Large intestine (tissue), 3 donors: ENCODE measurements at regions not wholly inside any gene's neighbourhood (a gene's known extent, or its start where the extent isn't known, plus 50 kb on each side); places are given as distances from the start of the nearest gene placed in this dataset.

Experiments used
- DNase-seq, 2 donors: peaks; one replicate each; pipeline versions ENCODE4 v3.0.0 to v3.0.0-alpha.2; 2013
- H3K27ac ChIP-seq: one replicate; pipeline ENCODE4 v1.5.1; 2013; ENCODE audit warnings: low read length
- H3K27me3 ChIP-seq: 2 replicates; pipeline ENCODE4 v1.6.1; 2013; ENCODE audit warnings: low read length; ENCODE audit not compliant: control insufficient read depth, insufficient read depth
- H3K36me3 ChIP-seq: 2 replicates; pipeline ENCODE4 v1.6.1; 2013; ENCODE audit warnings: low read length; ENCODE audit not compliant: control insufficient read depth, insufficient read depth
- H3K4me1 ChIP-seq: one replicate; pipeline ENCODE4 v1.6.1; 2013; ENCODE audit warnings: low read length; ENCODE audit not compliant: control insufficient read depth, insufficient read depth
- H3K4me3 ChIP-seq: one replicate; pipeline ENCODE4 v1.5.1; 2013; ENCODE audit warnings: low read length
- H3K9me3 ChIP-seq: one replicate; pipeline ENCODE4 v1.6.1; 2013; ENCODE audit warnings: mild to moderate bottlenecking, low read depth, low read length, moderate library complexity; ENCODE audit not compliant: control insufficient read depth
- whole genome bisulfite sequencing: methylation state at CpG from one replicate; pipeline ENCODE4 v1.1.5; 2013; ENCODE audit warnings: low lambda C conversion rate; ENCODE audit not compliant: insufficient coverage; 5-methylcytosine and 5-hydroxymethylcytosine counted together

DNA sequence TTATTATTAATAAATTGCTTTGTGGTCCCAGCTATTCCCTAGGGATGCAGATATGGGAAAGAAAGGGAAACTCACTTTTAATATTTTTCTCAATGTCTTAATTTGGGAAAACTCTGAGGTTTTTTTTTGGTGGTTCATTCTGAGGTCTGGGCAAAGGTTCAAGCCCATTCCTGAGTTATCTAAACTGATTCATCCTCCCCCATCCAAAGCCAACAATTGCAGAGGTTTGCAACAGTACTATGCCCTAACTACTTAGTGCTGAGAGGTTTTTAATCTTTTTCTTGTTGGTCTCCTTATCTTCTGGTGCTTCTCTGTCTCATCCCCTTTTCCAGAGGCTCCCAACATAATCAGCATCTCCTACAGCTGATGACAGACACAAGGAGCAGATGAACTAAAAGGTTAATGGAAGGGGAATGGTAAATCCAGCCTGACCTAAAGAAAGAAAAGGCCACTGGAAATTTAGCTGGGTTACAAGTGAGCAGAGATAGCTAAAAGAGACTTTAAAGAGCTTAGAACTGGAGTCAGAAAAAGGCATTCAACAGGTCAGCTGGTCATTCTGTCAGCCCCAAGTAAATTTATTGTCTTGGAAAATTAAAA lies 390.4 kb downstream of the TGFB2 start:
- no peak overlapping the region for H3K27ac ChIP-seq

DNA sequence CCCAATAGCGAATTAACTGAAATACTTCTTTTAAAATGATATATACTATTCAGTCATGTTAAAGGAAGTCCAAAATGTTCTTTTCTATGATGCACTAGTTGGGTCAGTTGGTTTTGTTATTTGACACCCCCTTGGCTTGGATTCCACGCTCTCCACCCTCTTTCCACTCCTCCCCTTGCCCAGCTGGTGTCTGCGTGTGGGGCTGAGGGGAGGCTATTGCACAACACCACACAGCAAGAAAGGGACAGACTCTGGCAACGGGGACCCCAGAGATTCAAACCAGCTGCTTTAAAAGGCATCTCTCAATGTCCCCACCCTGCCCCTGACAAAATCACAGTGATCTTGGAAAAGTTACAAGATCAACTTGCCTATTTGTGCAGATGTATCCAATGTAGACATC lies 394.3 kb downstream of the TGFB2 start:
- Histone ChIP-seq H3K27ac (no peak overlapping the region), H3K36me3 (no peaks in the 10 kb centered on the region), H3K4me1 (no peaks in the 10 kb centered on the region), H3K4me3 (no peak overlapping the region), H3K27me3 (no peaks in the 10 kb centered on the region), H3K9me3 (no peaks in the 10 kb centered on the region)
- no CpG with 5 or more reads among the region's 4 CpGs for WGBS
- no peak for DNase-seq

More for the DNA sequence above, 390.4 kb downstream of the TGFB2 start:
- Histone ChIP-seq H3K9me3 (no peaks in the 10 kb centered on the region), H3K27me3 (no peaks in the 10 kb centered on the region), H3K36me3 (no peaks in the 10 kb centered on the region), H3K4me3 (no peak overlapping the region), H3K4me1 (no peaks in the 10 kb centered on the region)
- no peak for DNase-seq

DNA sequence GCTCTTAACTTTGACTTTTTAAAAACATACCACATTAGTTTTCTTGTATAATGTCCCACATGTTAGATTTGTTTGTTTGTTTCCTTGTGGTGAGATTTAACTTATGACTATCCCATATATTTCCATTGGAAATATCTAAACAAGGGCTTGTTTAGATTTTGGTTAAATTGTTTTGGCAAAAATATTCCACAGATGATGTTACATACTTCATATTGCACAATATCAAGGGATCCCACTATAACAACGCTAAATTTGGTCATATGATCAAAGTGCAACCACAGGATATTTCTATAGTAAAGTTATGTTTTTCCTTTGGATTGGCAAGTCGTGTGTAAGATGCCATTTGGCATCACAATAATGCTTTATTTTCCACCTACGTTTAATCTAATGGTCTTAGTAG lies 396.7 kb downstream of the TGFB2 start:
- no peak for DNase-seq
- Histone ChIP-seq H3K9me3 (peaks cover 5% of the 10 kb centered on the region), H3K4me3 (no peak overlapping the region), H3K27me3 (no peaks in the 10 kb centered on the region), H3K36me3 (no peaks in the 10 kb centered on the region), H3K27ac (no peak overlapping the region), H3K4me1 (no peaks in the 10 kb centered on the region)
- WGBS, result 76% methylated on average over 3 of the region's 3 CpGs

DNA sequence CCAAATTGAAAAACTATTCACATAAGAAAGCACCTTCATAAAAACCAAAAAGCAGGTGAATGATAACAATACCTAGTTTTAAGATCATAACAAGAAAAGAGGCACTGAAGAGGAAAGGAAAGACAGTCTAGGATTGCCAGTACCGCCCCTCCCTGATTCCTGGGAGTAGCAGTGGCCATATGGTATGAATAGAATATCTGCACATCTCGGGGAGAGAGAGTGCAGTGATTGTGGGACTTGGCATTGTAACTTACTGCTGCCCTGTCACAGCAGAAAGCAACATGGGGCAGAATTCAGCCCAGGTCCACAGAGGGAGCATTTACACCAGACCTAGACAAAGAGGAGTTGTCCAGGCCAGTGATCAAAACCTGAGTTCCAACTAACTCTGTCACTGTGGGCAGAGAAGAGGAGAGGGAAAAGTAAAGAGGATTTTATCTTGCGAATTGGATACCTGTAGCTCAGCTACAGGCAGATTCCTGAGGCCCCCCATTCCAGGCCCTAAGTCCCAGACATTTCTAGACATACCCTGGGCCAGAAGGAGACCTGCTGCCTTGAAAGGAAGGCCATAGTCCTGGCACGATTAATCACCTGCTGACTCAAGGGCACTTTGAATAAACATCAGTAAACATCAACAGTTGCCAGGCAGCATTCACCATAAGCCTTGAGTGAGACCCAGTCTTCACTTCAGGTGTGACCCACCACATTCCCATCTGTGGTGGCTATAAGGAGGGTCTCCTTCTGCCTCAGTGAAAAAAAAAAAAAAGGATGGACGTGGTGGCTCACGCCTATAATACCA lies 397.5 kb downstream of the TGFB2 start:
- Histone ChIP-seq H3K4me3 (no peak overlapping the region), H3K9me3 (peaks cover 5% of the 10 kb centered on the region), H3K36me3 (no peaks in the 10 kb centered on the region), H3K4me1 (no peaks in the 10 kb centered on the region), H3K27me3 (no peaks in the 10 kb centered on the region), H3K27ac (no peak overlapping the region)
- no CpG with 5 or more reads among the region's 6 CpGs for WGBS
- DNase-seq, result no peak

DNA sequence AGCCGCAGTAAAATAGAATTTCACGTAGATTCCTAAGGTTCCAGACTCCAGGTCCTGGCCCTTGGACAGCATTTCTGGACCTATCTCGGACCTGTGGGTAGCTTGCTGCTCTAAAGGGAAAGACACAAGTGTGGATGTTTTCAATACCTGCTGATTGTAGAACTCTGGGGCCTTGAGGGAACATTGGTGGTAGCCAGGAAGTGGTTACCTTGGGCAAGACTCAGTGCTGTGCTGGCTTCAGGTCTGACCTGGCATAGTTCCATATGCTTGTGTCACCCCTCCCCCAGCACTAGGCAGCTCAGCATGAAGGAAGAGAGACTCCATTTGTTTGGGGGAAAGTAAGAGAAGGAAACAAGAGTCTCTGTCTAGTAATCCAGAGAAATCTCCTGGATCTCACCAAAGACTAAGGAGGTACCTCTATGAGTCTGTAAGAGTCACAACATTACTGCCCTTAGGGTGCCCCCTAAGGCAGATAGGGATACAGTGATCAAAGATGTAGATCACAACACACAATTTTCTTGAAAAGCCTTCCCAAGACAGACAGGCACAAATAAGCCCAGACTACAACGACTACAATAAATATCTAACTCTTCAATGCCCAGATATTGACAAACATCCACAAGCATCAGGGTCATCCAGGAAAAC lies 398.8 kb downstream of the TGFB2 start:
- no peak for DNase-seq
- Histone ChIP-seq H3K4me1 (no peaks in the 10 kb centered on the region), H3K4me3 (no peak overlapping the region), H3K27me3 (no peaks in the 10 kb centered on the region), H3K27ac (no peak overlapping the region), H3K9me3 (peaks cover 5% of the 10 kb centered on the region), H3K36me3 (no peaks in the 10 kb centered on the region)
- WGBS, result no CpG with 5 or more reads among the region's 4 CpGs

DNA sequence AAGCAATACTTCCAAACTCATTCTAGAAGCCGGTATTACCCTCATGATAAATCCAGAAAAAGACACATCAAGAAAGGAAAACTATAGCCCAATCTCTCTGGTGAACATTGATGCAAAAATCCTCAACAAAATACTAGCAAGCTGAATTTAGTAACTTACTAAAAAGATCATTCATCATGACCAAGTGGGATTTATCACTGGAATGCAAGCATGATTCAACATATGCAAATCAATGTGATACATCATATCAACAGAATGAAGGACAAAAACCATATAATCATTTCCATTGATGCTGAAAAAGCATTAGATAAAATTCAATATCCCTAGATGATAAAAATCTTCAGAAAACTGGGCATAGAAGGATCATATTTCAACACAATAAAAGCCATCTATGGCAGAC lies 402.9 kb downstream of the TGFB2 start:
- H3K36me3 ChIP-seq, result no peaks in the 10 kb centered on the region
- no peak for DNase-seq
- H3K9me3 ChIP-seq, result peaks cover 5% of the 10 kb centered on the region
- H3K27ac ChIP-seq, result no peak overlapping the region
- WGBS, result 83% methylated on average over 1 of the region's 1 CpG
- no peaks in the 10 kb centered on the region for H3K27me3 ChIP-seq
- no peaks in the 10 kb centered on the region for H3K4me1 ChIP-seq
- H3K4me3 ChIP-seq, result no peak overlapping the region

DNA sequence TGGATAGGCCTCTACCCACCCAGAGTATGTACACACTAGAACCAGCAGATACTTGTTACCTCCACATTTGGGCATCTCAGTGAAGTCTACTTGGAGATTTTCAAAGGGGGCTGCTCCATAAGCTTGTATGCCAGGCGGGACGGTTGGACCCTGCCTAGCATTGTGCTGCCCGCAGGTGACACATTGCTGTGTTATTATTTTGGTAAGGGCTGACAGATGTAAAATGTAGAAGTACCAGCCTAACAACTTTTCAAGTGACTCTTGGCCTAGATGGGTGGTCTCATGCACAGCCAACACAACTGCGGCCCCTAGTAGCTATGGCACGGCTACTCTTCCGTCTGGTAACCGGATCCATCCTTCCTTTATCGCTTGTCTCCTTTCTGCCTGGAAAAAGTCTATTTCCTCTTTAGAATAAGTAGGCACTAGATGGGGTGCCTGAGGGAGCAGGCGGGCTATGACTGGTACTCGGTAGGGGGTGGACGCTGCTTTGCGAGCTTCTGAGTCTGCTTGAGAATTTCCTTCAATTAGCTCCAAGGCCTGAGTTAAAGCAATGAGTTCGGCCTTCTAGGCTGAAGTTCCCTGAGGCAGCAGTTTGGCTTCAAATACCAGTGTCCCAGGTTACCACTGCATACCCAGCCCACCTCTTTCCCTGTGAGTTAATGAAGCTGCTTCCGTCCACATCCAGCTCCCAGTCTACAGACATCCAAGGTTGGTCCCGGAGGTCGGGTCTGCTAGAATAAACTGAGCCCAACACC lies 405.3 kb downstream of the TGFB2 start:
- Histone ChIP-seq H3K36me3 (no peaks in the 10 kb centered on the region), H3K27ac (no peak overlapping the region), H3K4me1 (no peaks in the 10 kb centered on the region), H3K4me3 (no peak overlapping the region), H3K27me3 (no peaks in the 10 kb centered on the region), H3K9me3 (peaks cover 5% of the 10 kb centered on the region)
- DNase-seq, result no peak
- WGBS, result no CpG with 5 or more reads among the region's 16 CpGs

DNA sequence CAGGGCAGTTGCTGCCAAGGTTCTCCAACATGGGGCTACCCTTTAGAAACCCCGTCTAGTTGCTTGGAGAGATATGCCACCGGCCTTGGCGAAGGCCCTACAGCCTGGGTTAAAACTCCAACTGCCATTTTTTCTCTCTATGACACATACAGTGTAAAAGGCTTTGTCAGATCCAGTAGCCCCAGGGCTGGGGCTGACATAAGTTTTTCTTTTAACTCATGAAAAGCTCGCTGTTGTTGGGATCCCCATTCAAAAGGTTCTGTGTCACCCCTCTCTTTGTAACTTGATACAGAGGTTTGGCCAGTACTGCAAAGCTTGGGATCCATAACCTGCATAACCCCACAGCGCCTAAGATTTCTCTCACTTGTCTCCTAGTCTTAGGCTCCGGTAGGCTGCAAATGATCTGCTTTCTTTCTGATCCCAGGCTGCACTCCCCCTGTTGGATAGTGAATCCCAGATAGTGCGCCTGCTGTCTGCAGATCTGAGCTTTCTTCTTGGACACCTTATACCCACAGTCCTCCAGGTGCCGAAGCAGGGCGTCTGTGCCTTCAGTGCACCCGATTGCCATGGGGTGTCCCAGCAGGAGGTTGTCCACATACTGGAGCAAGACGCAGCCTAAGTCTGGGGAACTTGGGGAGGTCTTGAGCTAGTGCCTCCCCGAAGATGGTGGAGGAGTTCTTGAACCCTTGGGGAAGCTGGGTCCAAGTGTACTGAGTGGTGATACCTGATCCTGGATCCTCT lies 406.2 kb downstream of the TGFB2 start:
- Histone ChIP-seq H3K36me3 (no peaks in the 10 kb centered on the region), H3K27ac (no peak overlapping the region), H3K9me3 (no peaks in the 10 kb centered on the region), H3K27me3 (no peaks in the 10 kb centered on the region), H3K4me3 (no peak overlapping the region), H3K4me1 (no peaks in the 10 kb centered on the region)
- no CpG with 5 or more reads among the region's 12 CpGs for WGBS
- no peak for DNase-seq

DNA sequence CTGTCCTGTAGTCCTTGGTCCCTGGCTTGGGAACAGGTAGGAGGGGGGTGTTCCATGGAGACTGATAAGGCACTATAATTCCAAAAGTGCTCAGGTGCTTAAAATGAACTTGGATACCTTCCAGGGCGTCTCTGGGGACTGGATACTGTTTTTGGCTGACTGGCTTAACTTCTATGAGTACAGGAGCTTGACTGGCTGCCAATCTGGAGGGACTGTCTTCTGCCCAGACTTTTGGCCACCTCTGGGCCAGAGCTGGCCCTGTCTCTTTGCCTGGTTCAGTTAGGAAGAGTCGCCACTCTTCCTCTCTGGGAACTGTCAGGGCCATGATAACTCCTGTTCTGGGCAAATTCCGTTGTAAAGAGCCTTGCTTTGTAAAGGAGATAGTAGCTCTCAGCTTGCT lies 407.0 kb downstream of the TGFB2 start:
- Histone ChIP-seq H3K4me3 (no peak overlapping the region), H3K36me3 (no peaks in the 10 kb centered on the region), H3K4me1 (no peaks in the 10 kb centered on the region), H3K9me3 (no peaks in the 10 kb centered on the region), H3K27ac (no peak overlapping the region), H3K27me3 (no peaks in the 10 kb centered on the region)
- no peak for DNase-seq
- WGBS, result no CpG with 5 or more reads among the region's 3 CpGs

DNA sequence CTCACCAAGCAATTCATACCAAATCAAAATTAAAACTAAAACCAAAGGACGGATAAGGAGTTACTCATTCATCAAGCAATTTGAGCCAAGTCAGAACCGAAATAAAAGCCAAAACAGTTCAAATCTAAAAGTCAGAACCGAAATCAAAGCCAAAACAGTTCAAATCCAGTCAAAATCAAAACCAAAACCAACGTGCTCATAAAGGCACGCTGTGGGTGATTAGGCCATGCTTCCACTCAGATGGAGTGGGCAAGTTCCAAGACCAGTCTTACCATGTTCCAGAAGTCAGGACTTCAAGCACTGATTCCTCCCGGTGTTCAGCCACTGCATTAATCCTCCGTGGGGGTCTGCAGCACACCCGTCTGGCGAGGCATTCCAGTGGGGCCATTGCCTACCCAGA lies 409.3 kb downstream of the TGFB2 start:
- Histone ChIP-seq H3K27me3 (no peaks in the 10 kb centered on the region), H3K4me3 (no peak overlapping the region), H3K27ac (no peak overlapping the region), H3K4me1 (no peaks in the 10 kb centered on the region), H3K36me3 (no peaks in the 10 kb centered on the region), H3K9me3 (no peaks in the 10 kb centered on the region)
- DNase-seq, result no peak
- 100% methylated on average over 1 of the region's 9 CpGs for WGBS
